Left lobe of liver (tissue), 2 donors: ENCODE measurements at regions not wholly inside any gene's neighbourhood (a gene's known extent, or its start where the extent isn't known, plus 50 kb on each side); places are given as distances from the start of the nearest gene placed in this dataset.
"Not testable (repeated sequence)": the region's sequence is repeated elsewhere in the genome, so short reads cannot be mapped to it uniquely, and the experiment has no call there.

Experiments used
- ATAC-seq: fragments of 200-7000 bp; cut with Tn5 transposase; one replicate; pipeline ENCODE4 v1.9.1; 2020; ENCODE audit warnings: mild to moderate bottlenecking, moderate library complexity
- DNase-seq: peaks from one replicate; pipeline ENCODE4 v3.0.0-alpha.2; 2020; ENCODE audit warnings: low spot score
- donor health status: DM: no; HTN: no; CAD: no; lungs with moderate emphysema.
- donor health status: DM: no; HTN: yes; CAD: no.

DNA sequence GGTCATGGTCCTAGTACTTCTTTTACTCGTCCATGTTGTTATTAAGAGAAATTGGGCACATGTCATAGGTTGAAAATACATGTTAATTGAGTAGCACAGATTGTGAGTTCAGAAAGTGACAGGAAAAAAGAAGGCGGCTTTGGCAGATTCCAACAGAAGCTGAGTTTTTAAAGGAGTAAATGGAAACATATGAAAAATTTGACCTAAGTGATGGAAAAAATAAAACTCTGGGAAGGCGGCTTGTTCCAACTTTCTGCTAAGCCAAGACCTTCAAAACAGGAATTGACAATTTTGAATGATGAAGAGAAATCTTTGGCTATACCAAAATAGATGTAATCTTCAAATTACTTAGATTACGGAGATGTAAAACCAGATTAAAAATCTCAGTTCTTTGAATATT, 868.0 kb downstream of the EPHA4 start:
- ATAC-seq (no peak), DNase-seq (no peak)

DNA sequence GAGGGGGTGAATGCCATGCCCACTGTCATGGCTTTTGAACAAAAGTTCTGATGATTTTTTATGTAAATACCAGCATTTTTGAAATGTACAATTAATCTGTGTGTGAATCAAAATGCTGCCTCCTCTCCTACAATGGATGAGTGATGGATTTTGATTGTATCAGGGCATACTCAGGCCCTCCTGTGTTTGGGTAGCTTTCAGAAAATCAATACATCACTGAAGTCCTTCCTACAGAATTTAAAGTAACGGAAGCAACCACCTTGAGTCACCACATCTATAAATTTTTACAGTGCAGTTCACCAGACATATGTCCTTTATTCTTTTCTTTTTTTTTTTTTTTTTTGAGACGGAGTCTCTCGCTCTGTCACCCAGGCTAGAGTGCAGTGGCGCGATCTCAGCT, 867.3 kb downstream of the EPHA4 start:
- DNase-seq, result no peak
- no peak for ATAC-seq

DNA sequence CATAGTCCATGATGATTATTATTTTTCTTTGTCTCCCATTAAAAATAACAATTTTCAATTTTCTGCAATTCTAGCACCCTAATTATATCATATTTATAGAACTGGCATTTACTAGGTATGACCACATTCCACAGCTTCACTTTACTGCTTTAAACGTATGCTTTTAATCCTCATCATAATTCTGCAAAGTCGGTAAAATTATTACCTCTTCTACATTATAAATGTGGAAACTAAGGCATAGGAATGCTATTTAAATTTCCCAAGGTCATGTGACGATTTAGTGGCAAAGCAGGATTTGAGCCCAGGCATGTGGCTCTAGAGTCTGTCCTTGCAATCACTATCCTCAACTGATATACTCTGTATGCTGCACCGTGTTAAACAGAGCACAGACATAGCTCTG, 866.4 kb downstream of the EPHA4 start:
- DNase-seq, result no peak
- ATAC-seq, result no peak

DNA sequence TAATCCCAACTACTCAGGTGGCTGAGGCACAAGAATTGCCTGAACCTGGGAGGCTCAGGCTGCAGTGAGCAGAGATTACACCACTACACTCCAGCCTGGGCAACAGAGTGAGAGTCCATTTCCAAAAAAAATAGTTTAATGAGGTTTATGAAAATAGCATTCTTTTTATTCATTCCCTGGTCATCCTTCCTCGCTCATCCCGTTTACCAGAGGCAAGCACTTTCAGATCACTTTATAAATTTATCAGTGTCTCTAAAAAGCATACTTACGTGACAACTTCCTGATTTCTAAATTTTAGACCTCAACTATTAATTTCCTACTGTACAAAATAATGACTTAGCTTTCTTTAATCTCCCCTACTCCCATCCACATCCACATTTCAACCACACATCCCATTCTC, 864.8 kb downstream of the EPHA4 start:
- DNase-seq (no peak), ATAC-seq (no peak)

DNA sequence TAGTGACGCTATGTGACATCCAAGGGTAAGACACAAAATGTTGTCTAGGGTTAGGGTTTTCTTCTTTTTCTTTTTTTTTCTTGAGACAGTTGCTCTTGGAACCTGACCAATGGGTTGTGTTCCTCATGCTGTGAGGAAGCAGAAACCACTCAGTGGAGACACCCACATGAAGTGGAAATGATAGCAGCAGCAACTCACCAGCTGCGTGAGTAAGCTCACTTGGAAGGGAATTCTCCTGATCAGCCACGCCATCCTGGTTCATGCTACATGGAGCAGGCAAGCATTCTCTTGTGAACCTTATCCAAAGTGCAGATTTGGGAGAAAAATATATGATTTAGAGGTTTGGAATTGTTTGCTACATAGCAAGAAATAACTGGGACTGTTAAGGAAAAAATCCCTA, 863.7 kb downstream of the EPHA4 start:
- no peak for ATAC-seq
- DNase-seq, result no peak

DNA sequence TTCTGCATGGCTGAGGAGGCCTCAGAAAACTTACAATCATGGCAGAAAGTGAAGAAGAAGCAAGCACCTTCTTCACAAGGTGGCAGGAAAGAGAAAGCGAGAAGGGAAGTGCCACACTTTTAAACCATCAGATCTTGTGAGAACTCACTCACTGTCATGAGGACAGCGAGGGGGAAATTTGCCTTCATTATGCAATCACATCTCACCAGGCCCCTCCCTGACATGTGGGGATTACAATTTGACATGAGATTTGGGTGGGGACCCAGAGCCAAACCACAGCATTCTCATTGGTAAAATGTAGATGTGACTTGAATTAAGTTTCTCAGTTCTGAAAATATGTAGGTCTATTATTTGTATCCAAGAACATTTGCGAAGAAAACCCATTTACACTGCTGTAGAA, 854.8 kb downstream of the EPHA4 start:
- no peak for ATAC-seq

DNA sequence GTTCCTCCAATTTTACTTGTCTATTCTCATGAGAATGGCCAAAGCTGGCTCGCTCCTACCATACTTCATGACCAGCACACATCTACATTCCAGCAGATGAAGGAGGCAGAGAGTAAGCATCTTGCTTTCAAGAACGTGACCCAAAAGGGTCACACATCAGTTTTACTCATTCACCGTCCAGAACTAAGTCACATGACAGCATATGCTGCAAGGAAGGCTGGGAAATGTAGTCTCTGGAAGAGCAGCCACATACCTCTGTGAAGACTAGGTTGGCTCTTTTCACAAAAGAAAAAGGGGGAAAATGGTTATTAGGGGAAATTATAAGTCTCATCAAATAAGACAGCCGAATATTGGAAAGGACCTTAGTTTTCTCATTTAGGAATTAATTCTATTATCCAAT, 835.3 kb downstream of the EPHA4 start:
- DNase-seq, result no peak
- ATAC-seq, result no peak

More for the DNA sequence above, 854.8 kb downstream of the EPHA4 start:
- DNase-seq, result no peak

DNA sequence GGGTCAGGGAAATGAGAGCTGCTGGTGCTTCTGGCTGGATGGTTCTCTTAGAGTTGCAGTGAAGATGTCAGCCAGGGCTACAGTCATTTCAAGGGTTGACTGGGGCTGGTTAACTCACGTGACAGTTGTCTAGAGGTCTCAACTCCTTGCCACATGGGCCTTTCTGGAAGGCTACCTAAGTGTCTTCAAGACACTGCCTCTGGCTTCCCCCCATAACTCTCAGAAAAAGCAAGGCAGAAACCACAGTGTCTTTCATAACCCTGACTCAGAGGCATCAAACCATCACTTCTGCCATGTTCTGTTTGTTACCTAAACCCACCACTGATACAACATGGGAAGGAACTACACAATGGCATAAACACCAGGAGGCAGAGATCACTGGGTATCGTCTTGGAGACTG, 828.9 kb downstream of the EPHA4 start:
- ATAC-seq (no peak), DNase-seq (no peak)

DNA sequence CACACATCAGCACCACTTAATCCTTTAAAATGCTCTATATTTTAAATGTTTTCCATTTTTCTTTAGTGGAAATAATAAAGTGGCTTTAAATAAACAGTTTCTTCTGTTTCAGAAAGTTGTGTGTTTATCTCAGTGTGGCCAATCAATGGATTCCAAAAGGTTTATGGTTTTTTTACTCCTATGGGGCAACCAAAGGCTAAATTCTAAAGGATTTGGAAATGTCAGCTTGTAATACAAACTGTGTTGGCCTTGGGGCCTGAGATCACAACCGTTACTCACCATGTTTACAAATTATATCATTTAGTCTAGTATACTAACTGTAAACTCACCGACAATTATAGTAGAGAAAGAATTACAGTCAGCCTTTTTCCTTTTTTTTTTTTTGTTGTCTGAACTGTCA, 827.2 kb downstream of the EPHA4 start:
- ATAC-seq (no peak), DNase-seq (no peak)

DNA sequence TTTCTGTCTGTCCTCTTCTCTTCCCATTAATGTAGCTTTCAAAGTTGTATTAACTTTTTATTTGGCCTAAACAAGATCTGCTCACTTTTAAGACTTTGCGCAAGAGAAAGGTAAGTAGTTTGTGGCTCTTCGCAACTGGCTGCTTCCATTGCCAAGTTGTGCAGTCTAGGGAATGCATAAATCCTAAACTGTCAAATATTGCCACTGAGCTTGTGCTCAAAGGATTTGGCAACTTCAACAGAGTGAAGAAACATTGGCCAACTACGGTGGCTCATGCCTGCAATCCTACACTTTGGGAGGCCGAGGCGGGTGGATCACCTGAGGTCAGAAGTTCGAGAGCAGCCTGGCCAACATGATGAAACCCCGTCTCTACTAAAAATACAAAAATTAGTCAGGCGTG, 826.4 kb downstream of the EPHA4 start:
- no peak for ATAC-seq

DNA sequence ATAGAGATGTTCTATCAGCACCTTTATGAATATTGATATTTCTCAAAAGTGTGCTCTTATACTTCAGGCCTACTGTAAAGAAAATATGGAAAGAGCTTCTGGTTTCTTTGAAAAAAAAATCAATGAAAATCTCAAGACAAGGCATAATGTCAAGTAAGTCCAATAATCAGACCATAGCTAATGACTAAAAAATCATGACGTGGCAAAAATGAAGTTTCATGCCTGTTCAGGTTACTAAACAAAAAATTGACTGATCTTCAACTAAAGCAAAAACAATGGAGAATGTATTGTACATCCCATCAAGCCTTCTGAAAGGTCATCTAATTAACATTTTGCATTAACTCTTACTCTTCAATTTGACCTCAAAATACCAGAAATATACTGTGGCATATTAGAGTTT, 824.4 kb downstream of the EPHA4 start:
- no peak for ATAC-seq
- no peak for DNase-seq

More for the DNA sequence above, 826.4 kb downstream of the EPHA4 start:
- DNase-seq, result no peak

DNA sequence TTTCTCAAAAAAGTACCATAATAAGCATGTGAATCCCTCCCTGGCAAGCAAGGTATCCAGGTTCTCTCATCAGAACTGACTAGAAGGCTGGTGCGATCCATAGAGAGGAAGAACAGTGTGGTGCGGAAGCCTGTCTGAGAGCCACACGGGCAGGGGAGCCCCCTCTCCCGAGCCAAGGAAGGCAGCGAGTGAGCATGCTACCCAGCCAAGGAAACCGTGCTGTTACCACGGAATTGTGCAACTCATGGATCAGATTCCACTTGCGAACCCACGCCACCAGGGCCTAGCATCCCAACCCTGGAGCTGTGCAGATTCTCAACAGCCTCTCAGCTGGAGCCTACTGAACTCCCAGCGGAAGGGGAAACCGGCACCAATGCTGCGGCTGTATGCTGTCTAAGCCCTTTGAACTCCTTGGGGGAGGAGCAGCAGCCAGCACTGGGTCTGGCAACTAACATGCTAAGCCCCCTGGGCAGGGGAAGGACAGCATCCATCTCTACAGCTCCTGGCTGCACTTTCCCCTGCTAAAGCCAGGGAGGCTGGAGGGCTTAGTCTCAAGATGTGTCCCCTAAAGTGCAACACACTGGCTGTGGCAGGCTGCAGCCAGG, 823.1 kb downstream of the EPHA4 start:
- DNase-seq, result no peak
- no peak for ATAC-seq

DNA sequence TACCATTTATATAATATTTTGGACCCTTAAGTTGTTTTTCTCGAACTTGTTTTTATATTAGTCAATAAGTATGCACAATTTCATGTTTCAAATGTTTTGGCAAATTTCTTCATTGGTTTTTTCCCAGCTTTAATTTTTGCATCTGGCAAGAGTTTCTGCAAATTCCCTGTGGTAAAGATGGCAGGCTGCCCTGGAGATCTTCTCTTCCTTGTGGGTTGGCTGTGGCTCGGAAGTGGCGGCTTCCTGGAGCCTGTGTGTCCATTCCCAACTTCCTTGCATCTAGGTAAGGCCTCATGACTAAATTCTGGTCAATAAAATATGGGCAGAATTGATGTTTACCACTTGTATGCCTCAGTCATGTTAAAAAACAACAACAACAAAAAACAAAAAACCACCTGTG, 818.6 kb downstream of the EPHA4 start:
- ATAC-seq, result no peak
- no peak for DNase-seq

DNA sequence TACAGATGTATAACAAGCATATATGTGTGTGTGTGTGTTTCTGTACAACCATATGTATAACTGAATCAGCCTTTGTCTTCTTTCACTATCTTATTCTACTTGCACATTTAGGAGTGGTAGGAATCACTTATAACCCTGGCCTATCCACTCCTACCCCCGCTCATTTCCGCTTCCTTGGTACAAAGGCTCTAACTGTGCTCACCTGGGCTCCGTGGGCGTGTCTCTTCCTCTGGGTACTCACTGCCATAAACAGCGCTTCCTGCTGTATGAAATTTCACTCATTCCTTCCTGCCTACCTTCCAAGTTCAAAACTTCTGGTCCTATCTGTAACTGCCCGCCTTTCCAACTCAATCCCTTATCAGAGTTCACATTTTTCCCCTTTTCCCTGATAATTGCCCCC, 815.5 kb downstream of the EPHA4 start:
- DNase-seq (no peak), ATAC-seq (no peak)

DNA sequence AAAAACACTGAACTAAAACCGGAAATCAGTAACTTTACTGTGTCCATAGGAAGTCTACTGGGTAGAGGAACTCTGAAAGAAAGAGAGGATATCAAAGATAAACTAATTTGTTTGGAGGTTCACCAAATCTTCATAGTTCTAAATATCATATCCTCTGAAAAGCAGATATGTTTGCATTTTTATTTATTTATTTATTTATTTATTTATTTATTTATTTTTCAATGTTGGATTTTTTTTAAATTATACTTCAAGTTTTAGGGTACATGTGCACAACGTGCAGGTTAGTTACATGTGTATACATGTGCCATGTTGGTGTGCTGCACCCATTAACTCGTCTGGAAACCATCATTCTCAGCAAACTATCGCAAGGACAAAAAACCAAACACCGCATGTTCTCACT, 813.7 kb downstream of the EPHA4 start:
- ATAC-seq, DNase-seq: not testable (repeated sequence)

DNA sequence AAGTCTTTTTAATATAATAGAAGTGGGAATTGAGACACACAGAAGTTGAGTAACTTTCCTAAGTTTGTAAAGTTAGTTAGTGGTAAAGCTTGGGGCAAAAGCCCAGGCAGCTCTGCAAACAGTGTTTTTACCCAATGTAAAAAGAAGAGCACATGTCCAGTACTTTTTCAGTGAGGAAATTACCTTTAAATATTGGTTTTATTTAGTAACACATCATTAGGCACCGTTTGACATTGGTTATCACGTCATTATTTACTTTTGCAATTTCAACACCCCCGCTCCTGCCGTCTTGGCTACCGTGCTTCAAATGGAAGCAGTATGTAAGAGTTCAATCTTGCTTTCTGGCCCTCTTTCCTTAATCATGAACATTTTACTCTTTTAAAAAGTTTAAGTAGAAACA, 807.9 kb downstream of the EPHA4 start:
- ATAC-seq (no peak), DNase-seq (no peak)

DNA sequence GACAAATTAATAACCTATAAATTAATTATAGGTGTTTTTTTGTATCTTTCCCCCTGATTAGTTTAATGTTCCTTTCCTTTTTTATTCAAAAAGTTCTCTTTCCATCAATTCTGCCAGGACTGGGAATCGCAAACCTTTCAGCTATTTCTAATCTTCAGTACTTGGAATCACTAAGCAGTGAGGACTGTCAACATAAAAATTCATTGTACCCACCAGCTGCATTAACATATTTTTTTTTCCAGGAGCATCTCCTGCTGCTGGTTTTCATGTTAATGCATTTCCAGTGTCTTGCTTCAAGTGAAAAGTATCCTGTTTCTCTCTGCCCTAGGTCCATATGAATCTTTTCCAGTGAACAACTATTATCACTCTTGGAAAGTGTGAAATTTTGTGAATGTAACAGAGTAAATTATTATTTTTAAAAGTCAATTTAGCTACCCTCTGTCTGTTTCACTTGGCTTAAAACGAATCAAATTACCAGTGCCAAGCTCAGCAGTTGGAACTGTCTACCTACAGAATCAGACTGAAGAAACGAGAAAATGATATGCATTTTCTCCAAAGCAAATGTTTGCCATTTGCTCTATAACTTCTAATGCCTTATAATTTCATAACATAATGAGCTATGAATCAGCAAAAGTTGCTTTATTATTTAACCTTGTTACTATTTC, 804.4 kb downstream of the EPHA4 start:
- DNase-seq (no peak), ATAC-seq (no peak)

DNA sequence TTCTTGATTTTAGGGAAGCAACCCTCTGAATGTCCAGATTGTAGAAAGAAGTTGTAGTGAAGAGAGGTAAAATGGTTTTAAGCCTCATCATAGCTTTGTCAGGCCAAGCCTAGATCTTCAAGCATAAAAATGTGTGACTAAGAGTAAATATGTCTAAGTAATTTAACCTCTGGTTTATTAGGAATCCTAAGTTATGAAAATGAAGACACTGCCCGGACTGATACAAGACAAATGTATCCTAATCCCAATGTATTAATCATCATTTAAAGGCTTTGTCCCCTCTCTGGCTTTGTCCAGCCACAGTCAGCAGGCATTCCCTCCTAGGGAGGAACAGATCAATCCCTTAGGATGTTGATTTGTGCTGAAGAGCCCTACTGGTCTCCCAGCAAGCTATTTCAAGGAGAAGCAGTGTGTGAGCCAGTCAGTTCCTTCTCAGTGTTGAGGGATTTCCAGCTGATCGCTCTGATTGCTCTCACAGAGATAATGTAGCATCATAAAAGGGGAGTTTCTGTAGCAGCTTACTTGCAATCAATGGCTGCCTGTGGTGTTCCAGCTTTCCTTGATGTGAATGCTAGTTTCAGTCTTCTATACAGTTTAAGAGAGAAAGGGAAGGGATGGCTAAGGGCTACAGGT, 796.1 kb downstream of the EPHA4 start:
- no peak for DNase-seq

DNA sequence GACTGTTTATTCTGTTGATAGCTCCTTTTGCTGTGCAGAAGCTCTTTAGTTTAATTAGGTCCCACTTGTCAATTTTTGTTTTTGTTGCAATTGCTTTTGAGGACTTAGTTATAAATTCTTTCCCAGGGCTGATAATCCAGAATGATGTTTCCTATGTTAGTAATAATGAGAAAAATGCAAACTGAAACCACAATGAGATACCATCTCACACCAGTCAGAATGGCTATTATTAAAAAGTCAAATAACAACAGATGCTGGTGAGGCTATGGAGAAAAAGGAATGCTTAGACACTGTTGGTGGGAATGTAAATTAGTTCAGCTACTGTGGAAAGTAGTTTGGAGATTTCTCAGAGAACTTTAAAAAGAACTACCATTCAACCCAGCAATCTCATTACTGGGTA, 793.0 kb downstream of the EPHA4 start:
- ATAC-seq, DNase-seq: not testable (repeated sequence)

More for the DNA sequence above, 796.1 kb downstream of the EPHA4 start:
- ATAC-seq, result no peak

DNA sequence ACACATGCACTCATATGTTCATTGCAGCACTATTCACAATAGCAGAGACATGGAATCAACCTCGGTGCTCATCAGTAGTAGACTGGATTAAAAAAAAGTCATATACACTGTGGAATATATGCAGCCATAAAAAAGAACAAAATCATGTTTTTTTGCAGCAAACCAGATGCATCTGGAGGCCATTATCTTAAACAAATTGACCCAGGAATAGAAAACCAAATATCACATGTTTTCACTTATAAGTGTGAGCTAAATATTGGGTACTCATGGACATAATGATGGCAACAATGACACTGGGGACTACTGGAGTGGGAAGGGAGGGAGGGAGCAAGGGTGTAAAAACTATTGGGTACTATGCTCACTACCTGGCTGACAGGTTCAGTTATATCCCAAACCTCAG, 792.6 kb downstream of the EPHA4 start:
- DNase-seq (no peak), ATAC-seq (no peak)

DNA sequence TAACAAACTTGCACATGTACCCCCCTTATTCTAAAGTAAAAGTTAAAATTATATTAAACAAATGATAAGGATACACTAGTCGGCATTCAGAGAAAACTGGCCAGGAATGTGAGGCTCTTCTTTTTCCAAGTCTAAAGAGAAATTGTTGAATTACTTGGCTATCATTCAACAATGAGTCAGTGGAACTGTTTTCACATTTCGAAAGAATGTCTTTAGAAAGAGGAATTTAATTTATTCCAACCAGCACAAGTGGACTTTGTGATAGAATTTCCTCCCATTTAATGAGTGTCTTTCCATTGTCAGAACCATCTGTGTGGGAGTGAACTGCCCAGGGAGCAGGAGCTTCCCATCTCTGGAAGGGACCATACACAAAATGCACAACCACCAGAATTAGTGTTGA, 792.2 kb downstream of the EPHA4 start:
- ATAC-seq, result no peak

DNA sequence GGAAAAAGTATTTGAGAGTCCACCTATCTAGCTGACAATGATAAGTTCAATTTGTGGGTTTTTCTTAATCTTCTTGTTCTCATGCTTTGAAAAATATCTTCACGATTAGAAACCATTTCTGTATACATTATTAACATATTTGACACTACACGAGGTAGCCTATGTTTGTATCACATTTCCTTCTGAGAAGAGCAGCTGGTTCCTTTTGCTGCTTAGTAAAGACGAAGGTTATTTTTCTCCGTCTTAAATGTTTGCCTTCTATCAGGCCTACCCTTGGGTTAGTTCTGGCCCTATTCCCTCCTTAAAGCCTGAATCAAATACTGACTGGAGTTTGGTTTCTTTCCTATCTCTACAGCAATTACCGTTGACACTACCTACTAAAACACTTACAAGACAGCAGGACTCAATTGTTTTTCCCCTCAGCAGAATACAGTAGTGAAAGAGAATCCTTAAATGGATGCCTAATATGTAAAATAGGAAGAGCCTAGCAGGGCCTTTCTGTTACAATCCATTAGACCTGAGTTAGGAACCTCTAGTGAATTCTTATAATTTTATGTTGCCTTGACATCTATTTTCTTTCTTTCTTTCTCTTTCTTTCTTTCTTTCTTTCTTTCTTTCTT, 790.4 kb downstream of the EPHA4 start:
- ATAC-seq, result no peak
- no peak for DNase-seq

More for the DNA sequence above, 792.2 kb downstream of the EPHA4 start:
- no peak for DNase-seq
